CD4-positive, alpha-beta T cell treated with Interleukin-21 for 1 hour (primary cell): ENCODE measurements at regions not wholly inside any gene's neighbourhood (a gene's known extent, or its start where the extent isn't known, plus 50 kb on each side); places are given as distances from the start of the nearest gene placed in this dataset.
"Not testable (repeated sequence)": the region's sequence is repeated elsewhere in the genome, so short reads cannot be mapped to it uniquely, and the experiment has no call there.

Experiments used
- DNase-seq: peaks from one replicate; pipeline ENCODE4 v3.0.0-alpha.2; 2020

- not testable (repeated sequence) for DNase-seq
Observed at GRCh38 chr13:18322821-18323220, 858.8 kb downstream of the TUBA3C start.

GRCh38 chr13:18319653-18320052 lies 862.0 kb downstream of the TUBA3C start:
- not testable (repeated sequence) for DNase-seq

GRCh38 chr13:18303240-18303813 lies 878.3 kb downstream of the TUBA3C start:
- DNase-seq, result not testable (repeated sequence)

GRCh38 chr13:18300968-18301367 lies 880.7 kb downstream of the TUBA3C start:
- not testable (repeated sequence) for DNase-seq

- DNase-seq, result not testable (repeated sequence)
Observed at GRCh38 chr13:18297359-18297758, 884.3 kb downstream of the TUBA3C start.

- DNase-seq, result not testable (repeated sequence)
Observed at GRCh38 chr13:18296617-18297016, 885.0 kb downstream of the TUBA3C start.

GRCh38 chr13:18294311-18294710 lies 887.3 kb downstream of the TUBA3C start:
- DNase-seq, result not testable (repeated sequence)

- DNase-seq, result not testable (repeated sequence)
Observed at GRCh38 chr13:18286848-18287247, 894.8 kb downstream of the TUBA3C start.

- DNase-seq, result not testable (repeated sequence)
Observed at GRCh38 chr13:18285663-18286062, 896.0 kb downstream of the TUBA3C start.

- not testable (repeated sequence) for DNase-seq
Observed at GRCh38 chr13:18284040-18284439, 897.6 kb downstream of the TUBA3C start.

GRCh38 chr13:18281829-18282597 lies 899.6 kb downstream of the TUBA3C start:
- not testable (repeated sequence) for DNase-seq

GRCh38 chr13:18280904-18281828 lies 900.5 kb downstream of the TUBA3C start:
- DNase-seq, result not testable (repeated sequence)

GRCh38 chr13:18279971-18280370 lies 901.7 kb downstream of the TUBA3C start:
- not testable (repeated sequence) for DNase-seq

- DNase-seq, result not testable (repeated sequence)
Observed at GRCh38 chr13:18277372-18277771, 904.3 kb downstream of the TUBA3C start.

GRCh38 chr13:18276280-18276679 lies 905.3 kb downstream of the TUBA3C start:
- DNase-seq, result not testable (repeated sequence)

- DNase-seq, result not testable (repeated sequence)
Observed at GRCh38 chr13:18273785-18274514, 907.7 kb downstream of the TUBA3C start.

- not testable (repeated sequence) for DNase-seq
Observed at GRCh38 chr13:18258801-18259419, 922.7 kb downstream of the TUBA3C start.

- not testable (repeated sequence) for DNase-seq
Observed at GRCh38 chr13:18257686-18258085, 923.9 kb downstream of the TUBA3C start.

GRCh38 chr13:18252848-18253247 lies 928.8 kb downstream of the TUBA3C start:
- not testable (repeated sequence) for DNase-seq

- DNase-seq, result not testable (repeated sequence)
Observed at GRCh38 chr13:18248533-18249240, 932.9 kb downstream of the TUBA3C start.

GRCh38 chr13:18240086-18240485 lies 941.5 kb downstream of the TUBA3C start:
- not testable (repeated sequence) for DNase-seq
